ENCODE measurements at regions not wholly inside any gene's neighbourhood (a gene's known extent, or its start where the extent isn't known, plus 50 kb on each side); places are given as distances from the start of the nearest gene placed in this dataset.
"Not testable (repeated sequence)": the region's sequence is repeated elsewhere in the genome, so short reads cannot be mapped to it uniquely, and the experiment has no call there.

GRCh38 chr11:3437441-3437840, 58.5 kb upstream of the ZNF195 start:
- not testable (repeated sequence) for DNase-seq

- DNase-seq = no peak
Measured at GRCh38 chr11:3434976-3435375, 56.0 kb upstream of the ZNF195 start.

- DNase-seq = not testable (repeated sequence)
Measured at GRCh38 chr11:3429191-3429590, 50.2 kb upstream of the ZNF195 start.

Measured in NCI-H526 (cell line).